Stromal cell of bone marrow (primary cell): ENCODE measurements at regions not wholly inside any gene's neighbourhood (a gene's known extent, or its start where the extent isn't known, plus 50 kb on each side); places are given as distances from the start of the nearest gene placed in this dataset.

Experiments used
- DNase-seq: peaks from one replicate; pipeline ENCODE4 v3.0.0-alpha.2; 2012; ENCODE audit warnings: low read depth

DNA sequence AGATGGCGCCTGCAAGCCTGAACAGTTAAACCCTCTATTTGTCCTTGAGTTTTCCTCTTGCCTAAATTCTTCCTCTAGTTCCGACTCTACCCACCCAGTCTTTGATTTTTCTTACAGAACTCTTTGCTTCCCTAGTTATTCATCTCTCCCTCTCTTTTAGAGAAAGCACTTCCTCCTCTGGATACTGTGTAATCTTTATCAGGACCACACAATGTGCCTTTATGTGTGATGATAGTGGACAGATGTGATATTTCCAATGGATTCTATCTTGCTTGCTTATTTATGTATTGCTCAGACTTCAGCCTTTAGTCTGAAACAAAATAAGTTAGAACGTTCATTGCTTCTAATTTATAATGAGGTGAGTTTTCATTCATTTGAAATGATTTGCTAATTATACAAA, 79.5 kb upstream of the CAV2 start:
- no peak for DNase-seq

- DNase-seq = no peak
Measured at GRCh38 chr7:116421298-116421697, 78.2 kb upstream of the CAV2 start.

DNA sequence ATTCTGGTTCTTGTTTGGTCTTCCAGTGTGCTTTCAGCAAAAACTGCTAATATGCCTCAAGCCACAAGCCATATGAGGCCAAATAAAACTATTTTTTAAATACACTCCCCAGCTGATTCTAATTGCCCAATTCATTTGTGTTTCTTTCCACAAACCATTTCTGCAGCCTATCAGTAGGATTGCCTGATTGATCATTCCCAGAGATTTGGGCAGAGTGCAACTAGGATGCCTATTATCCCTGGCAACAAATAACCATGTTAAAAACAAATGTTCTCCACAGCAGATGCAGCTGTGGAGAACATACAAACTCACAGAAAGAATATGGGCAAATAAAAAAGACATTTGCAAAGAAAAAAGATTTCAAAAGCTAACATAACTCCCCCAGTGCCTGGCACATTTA, 76.9 kb upstream of the CAV2 start:
- no peak for DNase-seq

DNA sequence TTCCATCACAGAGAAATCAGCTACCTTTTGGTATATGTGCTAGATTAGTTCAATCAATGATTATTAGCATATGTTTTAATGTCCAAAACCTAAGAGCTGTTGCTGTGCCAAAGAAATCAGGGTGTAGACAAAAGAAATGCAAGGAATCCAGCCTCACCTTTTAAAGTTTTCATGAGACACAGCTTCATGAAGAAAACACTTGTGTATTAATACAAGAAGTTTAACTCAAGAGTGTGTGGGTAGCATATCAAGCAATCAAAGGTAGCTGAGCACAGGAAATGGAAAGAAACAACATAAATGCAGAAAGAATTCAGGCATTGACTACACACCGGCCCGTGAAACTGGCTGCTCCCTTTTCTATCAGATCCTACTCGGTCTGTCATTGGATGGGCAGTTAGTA, 76.0 kb upstream of the CAV2 start:
- DNase-seq = no peak

- DNase-seq = no peak
Measured at GRCh38 chr7:116425647-116426209, 73.8 kb upstream of the CAV2 start.

GRCh38 chr7:116426428-116427156, 72.9 kb upstream of the CAV2 start:
- DNase-seq = peak; percentile 80

- no peak for DNase-seq
Measured at GRCh38 chr7:116429986-116430619, 69.4 kb upstream of the CAV2 start.

GRCh38 chr7:116431787-116432526, 67.6 kb upstream of the CAV2 start:
- DNase-seq = no peak

DNA sequence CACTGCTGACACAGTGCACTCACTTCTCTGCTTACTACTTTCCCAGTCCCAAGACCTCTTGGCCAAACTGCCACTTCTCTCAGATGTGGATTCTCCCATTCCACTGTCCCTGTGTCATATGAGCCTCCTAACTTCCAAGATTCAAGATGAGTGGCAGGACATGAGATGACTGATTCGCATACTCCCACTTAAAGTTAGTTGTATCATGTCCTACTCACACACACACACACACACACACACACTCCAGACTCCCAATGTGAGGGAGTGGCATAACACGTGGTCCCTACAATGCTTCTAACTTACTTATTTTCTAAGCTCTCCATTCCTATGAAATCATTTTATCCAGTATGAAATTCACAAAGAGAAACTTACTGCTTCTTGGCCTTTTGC, 67.0 kb upstream of the CAV2 start:
- DNase-seq = no peak

- no peak for DNase-seq
Measured at GRCh38 chr7:116433246-116433645, 66.3 kb upstream of the CAV2 start.

DNA sequence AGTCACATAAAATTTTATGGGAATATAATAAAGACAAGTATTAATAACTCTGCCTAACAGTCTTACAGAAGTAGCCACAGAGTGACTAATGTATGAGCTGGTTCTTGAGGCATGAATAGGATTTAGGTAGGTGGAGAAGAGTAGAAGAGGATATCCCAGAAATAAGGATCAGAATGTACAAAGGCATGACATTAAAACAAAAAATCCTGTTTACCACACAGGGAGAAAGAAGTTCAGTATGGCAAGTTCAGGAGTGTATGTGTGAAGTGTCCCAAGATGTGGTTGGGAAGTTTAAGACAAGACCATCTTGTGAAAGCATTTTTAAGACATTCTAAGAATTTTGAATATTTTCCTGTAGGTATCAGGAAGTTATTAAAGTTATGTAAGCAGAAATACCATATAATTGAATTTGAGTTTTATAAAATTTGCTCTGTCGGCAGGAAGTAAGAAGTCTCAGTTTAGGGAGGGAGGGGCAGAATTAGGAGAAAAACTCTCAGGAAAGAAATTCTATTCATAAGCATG, 64.7 kb upstream of the CAV2 start:
- DNase-seq = peak; percentile 35

DNA sequence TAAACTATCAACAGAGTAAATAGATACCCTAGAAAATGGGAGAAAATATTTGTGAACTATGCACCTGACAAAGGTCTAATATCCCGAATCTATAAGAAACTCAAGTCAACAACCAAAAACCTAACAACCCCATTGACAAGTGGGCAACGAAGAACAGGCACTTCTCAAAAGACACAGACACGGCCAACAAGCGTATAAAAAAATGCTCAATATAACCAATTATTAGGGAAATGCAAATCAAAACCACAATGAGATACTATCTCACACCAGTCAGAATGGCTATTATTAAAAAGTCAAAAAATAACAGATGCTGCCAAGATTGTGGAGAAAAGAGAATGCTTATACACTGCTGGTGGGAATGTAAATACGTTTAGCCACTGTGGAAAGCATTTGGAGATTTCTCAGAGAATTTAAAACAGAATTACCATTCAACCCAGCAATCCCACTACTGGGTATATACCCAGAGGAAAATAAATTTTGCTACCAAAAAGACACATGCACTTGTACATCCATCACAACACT, 63.2 kb upstream of the CAV2 start:
- no peak for DNase-seq

GRCh38 chr7:116438267-116438666, 61.3 kb upstream of the CAV2 start:
- peak; percentile 21 for DNase-seq

GRCh38 chr7:116439005-116439404, 60.5 kb upstream of the CAV2 start:
- no peak for DNase-seq

GRCh38 chr7:116439841-116440549, 59.5 kb upstream of the CAV2 start:
- no peak for DNase-seq

- peak; percentile 25 for DNase-seq
Measured at GRCh38 chr7:116441534-116441933, 58.0 kb upstream of the CAV2 start.

- DNase-seq = peak; percentile 89
Measured at GRCh38 chr7:116443101-116443523, 56.4 kb upstream of the CAV2 start.

GRCh38 chr7:116443646-116444045, 55.9 kb upstream of the CAV2 start:
- no peak for DNase-seq

DNA sequence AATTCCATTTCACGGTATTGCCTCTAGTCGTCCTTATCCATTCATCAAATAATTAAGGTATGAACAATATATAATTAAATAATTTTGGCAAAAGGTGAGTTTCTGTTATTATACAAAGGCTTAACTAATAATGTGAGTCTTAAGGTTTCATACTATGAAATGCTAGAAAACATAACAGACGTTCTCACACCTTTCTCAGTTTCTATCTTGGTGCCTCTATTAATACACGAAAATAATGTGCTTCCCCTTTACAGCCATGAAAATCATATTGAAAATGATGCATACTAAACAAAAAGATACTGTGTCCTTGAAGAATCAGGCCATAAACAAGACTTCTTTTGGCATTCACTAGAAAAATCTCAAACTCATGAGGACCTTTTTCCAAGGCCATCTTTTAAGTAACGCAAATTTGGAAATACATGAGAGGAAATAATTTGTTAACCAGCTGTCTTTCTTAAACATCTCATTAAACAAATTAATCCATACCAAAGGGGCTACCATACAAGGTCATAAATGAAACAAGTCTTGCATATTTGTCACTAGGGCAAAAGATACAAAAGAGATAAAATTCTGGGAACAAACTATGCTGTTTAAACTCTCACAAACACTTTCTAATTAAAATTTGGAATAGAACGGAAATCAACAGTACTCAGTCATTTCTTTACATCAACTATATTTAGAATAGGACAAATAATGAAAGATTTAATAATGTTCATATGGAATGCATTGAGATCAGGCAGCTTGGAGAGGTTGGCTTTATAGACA, 53.9 kb upstream of the CAV2 start:
- DNase-seq = no peak

DNA sequence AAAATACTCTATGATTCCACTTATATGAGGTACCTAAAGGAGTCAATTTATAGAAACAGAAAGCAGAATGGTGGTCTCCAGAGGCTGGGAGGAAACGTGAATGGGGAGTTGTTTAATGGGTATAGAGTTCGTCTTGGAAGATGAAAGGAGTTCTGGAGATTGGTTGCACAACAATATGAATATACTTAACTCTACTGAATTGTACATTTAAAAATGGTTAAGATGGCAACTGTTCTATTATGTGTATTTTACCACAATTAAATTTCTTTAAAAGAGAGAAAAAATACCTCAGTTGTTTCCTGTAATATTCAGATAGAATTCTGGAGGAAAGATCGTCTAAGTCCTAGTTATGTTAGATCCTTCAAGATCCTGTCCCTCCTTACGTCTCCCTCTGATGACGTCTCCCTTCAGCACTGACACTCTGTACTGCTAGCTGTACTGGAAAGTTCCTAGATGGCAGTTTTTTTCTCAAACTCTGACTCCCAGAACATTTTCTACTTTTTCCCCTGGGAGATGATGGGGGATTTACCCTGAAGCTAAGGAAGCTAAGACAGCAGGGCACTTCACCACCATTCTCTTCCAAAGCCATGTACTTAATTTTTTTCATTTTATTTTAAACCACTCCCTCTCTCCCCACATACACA, 53.2 kb upstream of the CAV2 start:
- no peak for DNase-seq
